A673 (cell line): ENCODE measurements at regions not wholly inside any gene's neighbourhood (a gene's known extent, or its start where the extent isn't known, plus 50 kb on each side); places are given as distances from the start of the nearest gene placed in this dataset.

Source experiments
- BruUV-seq: library from RNA; stranded (reverse); fragments of 400-500 nt; replicated peaks from 2 replicates; lab custom pipeline; 2021; lab: Mats Ljungman, UMichigan
- CTCF ChIA-PET: fragments of 300-600 bp; sonication (Branson Sonifier 250); formaldehyde crosslinking; loops from one replicate; lab custom pipeline; 2022; ENCODE audit warnings: antibody characterized with exemption; lab: Charles Lee
- POLR2A ChIA-PET: fragments of 300-600 bp; sonication (Branson Sonifier 250); formaldehyde crosslinking; loops from one replicate; lab custom pipeline; 2022; ENCODE audit warnings: antibody characterized with exemption; ENCODE audit not compliant: low non-redundant PET; lab: Charles Lee
- DNase-seq: peaks from one replicate; pipeline ENCODE4 v3.0.0-alpha.2; 2015; ENCODE audit warnings: low spot score
- H3K27ac ChIP-seq: fragments of 200-600 bp; sonication (generic); 2 replicates; pipeline ENCODE4 v1.5.1; 2016; ENCODE audit warnings: mixed run types, low read depth, mild to moderate bottlenecking, mixed read lengths, antibody characterized with exemption, low read length; ENCODE audit not compliant: poor library complexity, severe bottlenecking
- H3K27me3 ChIP-seq: fragments of 200-600 bp; sonication (generic); replicated peaks from 2 replicates; pipeline ENCODE4 v1.6.1; 2017; ENCODE audit warnings: mixed run types, low read depth, mild to moderate bottlenecking, mixed read lengths, antibody characterized with exemption, low read length; ENCODE audit not compliant: insufficient read depth, poor library complexity
- H3K36me3 ChIP-seq: fragments of 200-600 bp; sonication (generic); 2 replicates; pipeline ENCODE4 v1.6.1; 2016; ENCODE audit warnings: mixed run types, mild to moderate bottlenecking, mixed read lengths, antibody characterized with exemption, low read length; ENCODE audit not compliant: insufficient read depth, poor library complexity, severe bottlenecking
- H3K4me1 ChIP-seq: fragments of 200-600 bp; sonication (generic); 2 replicates; pipeline ENCODE4 v1.6.1; 2017; ENCODE audit warnings: mixed run types, mild to moderate bottlenecking, mixed read lengths, antibody characterized with exemption, low read length; ENCODE audit not compliant: insufficient read depth, poor library complexity, severe bottlenecking
- H3K4me3 ChIP-seq: fragments of 200-600 bp; sonication (generic); 2 replicates; pipeline ENCODE4 v1.5.1; 2016; ENCODE audit warnings: low read depth, mixed run types, mild to moderate bottlenecking, mixed read lengths, low read length; ENCODE audit not compliant: poor library complexity, severe bottlenecking
- H3K9me3 ChIP-seq: fragments of 200-600 bp; sonication (generic); 2 replicates; pipeline ENCODE4 v1.6.1; 2016; ENCODE audit warnings: mixed run types, low read depth, mild to moderate bottlenecking, mixed read lengths, antibody characterized with exemption, low read length; ENCODE audit not compliant: poor library complexity, severe bottlenecking
- CTCF ChIP-seq: fragments of 300-800, 200-600 bp; sonication (generic); conservative IDR thresholded peaks from 2 replicates; pipeline ENCODE4 v1.5.1; 2017; ENCODE audit warnings: low read depth, mild to moderate bottlenecking, antibody characterized with exemption, low read length, moderate library complexity, mixed read lengths
- EZH2 ChIP-seq: fragments of 200-600 bp; sonication (generic); IDR thresholded peaks from 2 replicates; pipeline ENCODE4 v1.6.1; 2017; ENCODE audit warnings: borderline replicate concordance, low read depth, mild to moderate bottlenecking, mixed read lengths, antibody characterized with exemption, low read length; ENCODE audit not compliant: poor library complexity, severe bottlenecking
- intact Hi-C: fragments of 100-400 bp; cut with micrococcal nuclease; formaldehyde crosslinking; loops from one replicate; pipeline ENCODE4 v1.10.0; 2022; ENCODE audit not compliant: unreplicated experiment

GRCh38 chr4:81521708-81522107 is 50.0 kb upstream of the RASGEF1B start:
- Histone ChIP-seq H3K36me3 (no peaks in the 10 kb centered on the region), H3K4me3 (no peak overlapping the region), H3K4me1 (no peaks in the 10 kb centered on the region), H3K27me3 (no peaks in the 10 kb centered on the region), H3K27ac (no peak overlapping the region), H3K9me3 (no peaks in the 10 kb centered on the region)
- TF ChIP-seq CTCF (no peak), EZH2 (no peak)
- ChIA-PET CTCF (no interaction called here), POLR2A (no interaction called here)
- intact Hi-C loops, result no loop called here
- no peak for DNase-seq
- BruUV-seq, result no TSS peak
